Muscle layer of duodenum (tissue), 2 donors: ENCODE measurements at regions not wholly inside any gene's neighbourhood (a gene's known extent, or its start where the extent isn't known, plus 50 kb on each side); places are given as distances from the start of the nearest gene placed in this dataset.

ENCODE experiments used
- H3K27ac ChIP-seq: one replicate; pipeline ENCODE4 v1.7.0; 2013; ENCODE audit warnings: mild to moderate bottlenecking, low read length
- H3K27me3 ChIP-seq: one replicate; pipeline ENCODE4 v1.7.0; 2013; ENCODE audit warnings: low read depth, mild to moderate bottlenecking, control low read depth, low read length
- H3K36me3 ChIP-seq, 2 donors: one replicate each; pipeline ENCODE4 v1.7.0; 2013; ENCODE audit warnings: low read length in 2 of 2, control low read depth in 1 of 2, mild to moderate bottlenecking in 1 of 2; ENCODE audit not compliant: insufficient read depth in 2 of 2, control insufficient read depth in 1 of 2
- H3K4me1 ChIP-seq, 2 donors: one replicate each; pipeline ENCODE4 v1.7.0; 2013; ENCODE audit warnings: low read length in 2 of 2, mild to moderate bottlenecking in 2 of 2, control low read depth in 1 of 2, moderate library complexity in 1 of 2; ENCODE audit not compliant: insufficient read depth in 2 of 2, control insufficient read depth in 1 of 2
- H3K4me3 ChIP-seq, 2 donors: one replicate each; pipeline ENCODE4 v1.7.0; 2013; ENCODE audit warnings: low read length in 2 of 2, low read depth in 1 of 2, mild to moderate bottlenecking in 1 of 2
- H3K9me3 ChIP-seq, 2 donors: one replicate each; pipeline ENCODE4 v1.7.0; 2013; ENCODE audit warnings: low read length in 2 of 2, control low read depth in 1 of 2, mild to moderate bottlenecking in 1 of 2; ENCODE audit not compliant: control insufficient read depth in 1 of 2
- donor health status: healthy.

GRCh38 chr10:65805993-65806392 lies 1119.8 kb upstream of the LRRTM3 start:
- no peaks in the 10 kb centered on the region for H3K36me3 ChIP-seq
- H3K9me3 ChIP-seq: no peaks in the 10 kb centered on the region
- no peak overlapping the region for H3K27ac ChIP-seq
- H3K4me1 ChIP-seq: no peaks in the 10 kb centered on the region
- H3K4me3 ChIP-seq: no peak overlapping the region
- H3K27me3 ChIP-seq: no peaks in the 10 kb centered on the region

DNA sequence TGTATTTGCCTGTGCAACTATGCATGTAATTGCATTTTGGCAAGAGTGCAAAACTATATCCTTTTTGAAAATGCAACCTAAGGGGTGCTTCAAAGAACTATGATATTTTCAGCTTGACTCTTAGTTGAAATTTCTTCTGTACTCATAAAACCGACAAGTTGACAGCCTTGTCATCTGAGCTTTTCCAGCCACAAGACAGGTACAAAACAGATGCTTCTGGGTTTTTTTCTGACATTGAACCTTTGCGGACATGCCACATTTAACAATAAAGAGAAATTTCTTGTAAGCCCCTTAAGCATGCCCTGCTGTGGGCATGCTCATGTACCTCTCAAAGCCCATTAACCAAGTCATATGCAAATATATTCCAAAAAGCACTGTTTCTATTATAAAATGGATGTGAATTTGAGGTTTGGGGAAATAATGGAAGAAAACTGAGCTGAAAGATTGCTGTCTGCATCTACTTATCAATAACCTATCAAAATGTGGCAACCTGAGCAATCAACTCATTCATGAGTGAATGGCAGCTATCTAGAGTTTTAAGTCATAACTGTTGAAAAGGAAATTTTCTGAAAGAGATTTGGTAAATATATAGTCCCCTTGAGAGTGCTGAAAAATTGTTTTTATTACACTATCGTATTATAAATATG lies 1117.0 kb upstream of the LRRTM3 start:
- Histone ChIP-seq H3K27ac (no peak overlapping the region), H3K9me3 (no peaks in the 10 kb centered on the region), H3K4me1 (no peaks in the 10 kb centered on the region), H3K36me3 (no peaks in the 10 kb centered on the region), H3K4me3 (no peak overlapping the region), H3K27me3 (no peaks in the 10 kb centered on the region)

GRCh38 chr10:65811931-65812525 lies 1113.8 kb upstream of the LRRTM3 start:
- Histone ChIP-seq H3K36me3 (no peaks in the 10 kb centered on the region), H3K9me3 (no peaks in the 10 kb centered on the region), H3K4me3 (no peak overlapping the region), H3K27ac (no peak overlapping the region), H3K27me3 (no peaks in the 10 kb centered on the region), H3K4me1 (no peaks in the 10 kb centered on the region)

GRCh38 chr10:65816536-65816935 lies 1109.3 kb upstream of the LRRTM3 start:
- H3K9me3 ChIP-seq: no peaks in the 10 kb centered on the region
- no peaks in the 10 kb centered on the region for H3K36me3 ChIP-seq
- no peak overlapping the region for H3K4me3 ChIP-seq
- H3K27ac ChIP-seq: no peak overlapping the region
- H3K27me3 ChIP-seq: no peaks in the 10 kb centered on the region
- no peaks in the 10 kb centered on the region for H3K4me1 ChIP-seq

GRCh38 chr10:65818990-65819389 lies 1106.8 kb upstream of the LRRTM3 start:
- Histone ChIP-seq H3K27ac (no peak overlapping the region), H3K36me3 (no peaks in the 10 kb centered on the region), H3K9me3 (no peaks in the 10 kb centered on the region), H3K27me3 (no peaks in the 10 kb centered on the region), H3K4me1 (no peaks in the 10 kb centered on the region), H3K4me3 (no peak overlapping the region)

DNA sequence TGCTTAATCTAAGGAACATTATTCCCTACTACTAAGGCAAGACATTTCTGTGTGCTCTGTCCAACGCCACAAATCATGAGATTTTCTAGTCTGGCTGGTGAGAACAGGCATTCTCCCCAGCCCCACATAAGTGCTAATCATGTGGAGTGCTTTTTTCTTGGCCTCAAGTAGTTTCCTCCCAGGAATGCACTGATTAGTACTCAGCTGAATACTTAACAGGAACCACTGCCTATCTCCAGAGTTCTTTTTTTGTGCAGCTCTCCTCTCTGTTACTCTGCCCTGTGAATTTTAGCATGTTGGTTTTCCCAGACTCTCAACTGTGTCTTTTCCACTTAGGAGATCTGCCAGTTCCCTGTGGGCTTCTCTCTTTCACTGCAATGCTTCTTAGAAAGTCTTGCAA lies 1098.5 kb upstream of the LRRTM3 start:
- Histone ChIP-seq H3K27me3 (no peaks in the 10 kb centered on the region), H3K4me1 (no peaks in the 10 kb centered on the region), H3K27ac (no peak overlapping the region), H3K36me3 (no peaks in the 10 kb centered on the region), H3K9me3 (no peaks in the 10 kb centered on the region), H3K4me3 (no peak overlapping the region)

GRCh38 chr10:65838811-65839210 lies 1087.0 kb upstream of the LRRTM3 start:
- Histone ChIP-seq H3K36me3 (no peaks in the 10 kb centered on the region), H3K4me1 (no peaks in the 10 kb centered on the region), H3K27ac (no peak overlapping the region), H3K4me3 (no peak overlapping the region), H3K9me3 (no peaks in the 10 kb centered on the region), H3K27me3 (no peaks in the 10 kb centered on the region)

DNA sequence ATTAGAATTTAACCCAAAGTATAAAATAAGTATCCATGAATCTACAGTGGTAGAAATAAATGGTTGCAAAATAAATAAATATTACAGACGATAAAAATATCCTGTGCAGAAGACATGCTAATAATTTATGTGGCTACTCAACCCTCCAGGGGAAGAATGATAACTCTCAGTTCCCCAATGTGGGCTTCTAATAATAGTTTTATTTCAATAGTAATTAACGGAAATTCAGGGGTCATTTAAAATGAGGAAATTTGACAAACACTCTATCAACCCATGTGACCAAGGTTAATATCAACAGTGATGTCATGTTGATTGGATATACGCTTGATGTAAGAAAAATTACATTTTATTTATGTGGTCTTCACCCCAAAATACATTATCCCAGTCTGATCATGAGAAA lies 1082.6 kb upstream of the LRRTM3 start:
- H3K4me1 ChIP-seq: peaks cover 0 to 3% of the 10 kb centered on the region in 2 donors
- H3K27me3 ChIP-seq: no peaks in the 10 kb centered on the region
- H3K36me3 ChIP-seq: no peaks in the 10 kb centered on the region
- no peak overlapping the region for H3K4me3 ChIP-seq
- H3K9me3 ChIP-seq: no peaks in the 10 kb centered on the region
- H3K27ac ChIP-seq: no peak overlapping the region

- H3K27ac ChIP-seq: no peak overlapping the region
- H3K4me1 ChIP-seq: peaks cover 0 to 3% of the 10 kb centered on the region in 2 donors
- H3K27me3 ChIP-seq: no peaks in the 10 kb centered on the region
- no peaks in the 10 kb centered on the region for H3K36me3 ChIP-seq
- H3K4me3 ChIP-seq: no peak overlapping the region
- no peaks in the 10 kb centered on the region for H3K9me3 ChIP-seq
These were observed 1079.9 kb upstream of the LRRTM3 start for GRCh38 chr10:65845916-65846315.

DNA sequence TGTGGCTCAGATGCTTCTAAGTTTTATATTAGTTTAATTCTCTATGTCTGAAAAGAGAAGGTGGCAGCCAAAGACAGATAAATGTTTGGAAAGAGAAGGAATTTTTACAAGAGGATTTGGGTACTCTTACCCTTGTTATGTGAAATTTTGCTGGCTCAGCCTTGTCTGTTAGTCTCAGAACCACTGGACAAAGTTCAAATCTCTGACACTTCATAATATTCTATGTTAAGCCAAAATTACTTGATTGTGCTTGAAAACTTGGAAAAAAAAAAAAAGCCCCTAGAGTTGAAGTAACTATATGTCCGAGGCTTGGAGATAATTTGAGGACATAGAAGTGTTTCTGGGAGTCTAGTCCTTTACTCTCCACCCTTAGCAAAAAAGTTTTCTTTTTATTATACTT lies 1079.3 kb upstream of the LRRTM3 start:
- Histone ChIP-seq H3K36me3 (no peaks in the 10 kb centered on the region), H3K9me3 (no peaks in the 10 kb centered on the region), H3K4me3 (no peak overlapping the region), H3K27me3 (no peaks in the 10 kb centered on the region), H3K4me1 (peaks cover 0 to 3% of the 10 kb centered on the region in 2 donors), H3K27ac (no peak overlapping the region)

DNA sequence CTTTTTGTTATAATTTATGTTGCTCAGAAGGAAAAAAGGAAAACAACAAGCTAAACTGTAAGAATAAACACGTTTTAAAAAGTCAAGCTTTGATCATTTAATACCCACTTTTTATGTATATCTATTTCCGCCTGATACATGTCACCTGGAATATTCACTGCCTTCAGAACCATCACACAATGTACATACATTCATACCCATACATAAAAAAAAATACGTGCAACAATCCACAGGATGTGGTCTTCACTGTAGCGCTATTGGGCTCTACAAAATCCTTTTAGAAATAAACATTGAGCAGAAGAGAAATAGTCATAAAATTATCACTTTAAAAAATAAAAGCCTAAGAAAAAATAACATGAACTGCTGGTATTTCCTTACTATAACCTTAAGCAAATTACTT lies 1078.9 kb upstream of the LRRTM3 start:
- Histone ChIP-seq H3K27me3 (no peaks in the 10 kb centered on the region), H3K4me1 (peaks cover 0 to 3% of the 10 kb centered on the region in 2 donors), H3K4me3 (no peak overlapping the region), H3K9me3 (no peaks in the 10 kb centered on the region), H3K27ac (no peak overlapping the region), H3K36me3 (no peaks in the 10 kb centered on the region)
